ENCODE measurements at regions not wholly inside any gene's neighbourhood (a gene's known extent, or its start where the extent isn't known, plus 50 kb on each side); places are given as distances from the start of the nearest gene placed in this dataset.

DNA sequence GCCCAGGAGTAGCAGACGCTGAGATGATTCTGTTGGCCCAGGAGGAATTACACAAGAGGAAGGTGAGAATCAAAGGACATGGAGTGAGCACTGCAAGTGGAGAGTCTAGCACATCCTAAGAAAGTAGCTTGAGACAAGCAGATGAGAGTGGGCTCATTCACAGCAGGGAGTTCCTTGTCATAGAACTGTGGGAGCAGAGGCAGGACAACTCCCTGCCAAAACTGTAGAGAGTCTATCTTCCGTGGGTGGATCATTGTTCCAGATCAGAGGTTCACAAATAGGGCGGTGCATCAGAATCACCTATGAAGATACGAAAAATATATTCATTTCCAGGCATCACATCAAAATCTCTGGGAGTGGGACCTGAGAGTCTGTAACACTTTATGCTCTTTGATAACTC is 288.9 kb upstream of the C16orf82 start:
- no peak overlapping the region for H3K4me2 ChIP-seq (ENCODE audit: low read length)
- H3K9me3 ChIP-seq (ENCODE audit: control insufficient read depth, insufficient read depth, low read length): no peaks in the 10 kb centered on the region
- H3K4me3 ChIP-seq (ENCODE audit: low read length): no peak overlapping the region
- no peaks in the 10 kb centered on the region for H3F3A ChIP-seq (ENCODE audit: control insufficient read depth, insufficient read depth)
- H3K9me2 ChIP-seq (replicated peaks; ENCODE audit: control insufficient read depth, low read length): no peaks in the 10 kb centered on the region
- H3K36me3 ChIP-seq (ENCODE audit: control insufficient read depth, low read length): no peaks in the 10 kb centered on the region
- no peaks in the 10 kb centered on the region for H3K79me2 ChIP-seq (ENCODE audit: control insufficient read depth, low read length)
- no peaks in the 10 kb centered on the region for H3K4me1 ChIP-seq (ENCODE audit: control insufficient read depth, low read length)
- no peak for TF ChIP-seq EZH2phosphoT487 (IDR thresholded peaks at IDR 0.05; ENCODE audit: borderline replicate concordance, low read length)
- peaks cover 16% of the 10 kb centered on the region; the same call in 1 of the 2 replicates for H3K27me3 ChIP-seq (ENCODE audit: control insufficient read depth, low read length)
- no peaks in the 10 kb centered on the region for H4K20me1 ChIP-seq (ENCODE audit: control insufficient read depth, insufficient read depth, low read depth, low read length)
- H3K27ac ChIP-seq (ENCODE audit: low read depth, low read length): no peak overlapping the region

DNA sequence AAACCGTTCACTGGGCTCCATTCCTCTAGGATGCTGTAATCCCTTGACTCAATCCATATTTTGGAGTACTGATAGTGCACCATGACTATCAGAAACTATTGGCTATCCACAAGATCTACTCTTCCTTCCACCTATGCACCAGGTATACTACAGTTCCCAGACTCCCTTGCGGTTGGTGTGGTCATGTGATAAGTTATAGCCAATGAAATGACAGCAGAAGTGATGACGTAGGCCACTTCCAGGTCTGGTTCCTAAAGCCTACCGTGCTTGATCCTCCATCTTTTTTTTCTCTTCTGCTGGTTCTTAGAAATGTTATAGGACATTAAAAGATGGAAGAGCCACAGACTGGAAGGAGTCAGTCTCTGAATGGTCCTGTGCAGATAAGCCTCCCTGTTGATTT is 278.8 kb upstream of the C16orf82 start:
- Histone ChIP-seq H3K27ac (ENCODE audit: low read depth, low read length) (no peak overlapping the region), H3K4me3 (ENCODE audit: low read length) (peak overlapping the region; percentile 2; the same call in 1 of the 2 replicates), H3K27me3 (ENCODE audit: control insufficient read depth, low read length) (0 out of 2 replicates have a peak, but pooled peaks cover 2% of the 10 kb centered on the region), H3K9me2 (replicated peaks; ENCODE audit: control insufficient read depth, low read length) (no peaks in the 10 kb centered on the region; the same call in 1 of the 2 replicates), H3K9me3 (ENCODE audit: control insufficient read depth, insufficient read depth, low read length) (peaks cover 8% of the 10 kb centered on the region; the same call in 1 of the 2 replicates), H3F3A (ENCODE audit: control insufficient read depth, insufficient read depth) (no peaks in the 10 kb centered on the region), H3K36me3 (ENCODE audit: control insufficient read depth, low read length) (no peaks in the 10 kb centered on the region), H3K79me2 (ENCODE audit: control insufficient read depth, low read length) (no peaks in the 10 kb centered on the region), H3K4me1 (ENCODE audit: control insufficient read depth, low read length) (peaks cover 3% of the 10 kb centered on the region), H4K20me1 (ENCODE audit: control insufficient read depth, insufficient read depth, low read depth, low read length) (no peaks in the 10 kb centered on the region), H3K4me2 (ENCODE audit: low read length) (no peak overlapping the region; the same call in 1 of the 2 replicates)
- no peak for TF ChIP-seq EZH2phosphoT487 (IDR thresholded peaks at IDR 0.05; ENCODE audit: borderline replicate concordance, low read length)
- TF ChIP-seq, protein P1, sequence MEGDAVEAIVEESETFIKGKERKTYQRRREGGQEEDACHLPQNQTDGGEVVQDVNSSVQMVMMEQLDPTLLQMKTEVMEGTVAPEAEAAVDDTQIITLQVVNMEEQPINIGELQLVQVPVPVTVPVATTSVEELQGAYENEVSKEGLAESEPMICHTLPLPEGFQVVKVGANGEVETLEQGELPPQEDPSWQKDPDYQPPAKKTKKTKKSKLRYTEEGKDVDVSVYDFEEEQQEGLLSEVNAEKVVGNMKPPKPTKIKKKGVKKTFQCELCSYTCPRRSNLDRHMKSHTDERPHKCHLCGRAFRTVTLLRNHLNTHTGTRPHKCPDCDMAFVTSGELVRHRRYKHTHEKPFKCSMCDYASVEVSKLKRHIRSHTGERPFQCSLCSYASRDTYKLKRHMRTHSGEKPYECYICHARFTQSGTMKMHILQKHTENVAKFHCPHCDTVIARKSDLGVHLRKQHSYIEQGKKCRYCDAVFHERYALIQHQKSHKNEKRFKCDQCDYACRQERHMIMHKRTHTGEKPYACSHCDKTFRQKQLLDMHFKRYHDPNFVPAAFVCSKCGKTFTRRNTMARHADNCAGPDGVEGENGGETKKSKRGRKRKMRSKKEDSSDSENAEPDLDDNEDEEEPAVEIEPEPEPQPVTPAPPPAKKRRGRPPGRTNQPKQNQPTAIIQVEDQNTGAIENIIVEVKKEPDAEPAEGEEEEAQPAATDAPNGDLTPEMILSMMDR (IDR thresholded peaks at IDR 0.05; ENCODE audit: low read depth, low read length, poor library complexity, severe bottlenecking): no peak

GRCh38 chr16:26791169-26791568 is 275.6 kb upstream of the C16orf82 start:
- H3K4me2 ChIP-seq (ENCODE audit: low read length): no peak overlapping the region

DNA sequence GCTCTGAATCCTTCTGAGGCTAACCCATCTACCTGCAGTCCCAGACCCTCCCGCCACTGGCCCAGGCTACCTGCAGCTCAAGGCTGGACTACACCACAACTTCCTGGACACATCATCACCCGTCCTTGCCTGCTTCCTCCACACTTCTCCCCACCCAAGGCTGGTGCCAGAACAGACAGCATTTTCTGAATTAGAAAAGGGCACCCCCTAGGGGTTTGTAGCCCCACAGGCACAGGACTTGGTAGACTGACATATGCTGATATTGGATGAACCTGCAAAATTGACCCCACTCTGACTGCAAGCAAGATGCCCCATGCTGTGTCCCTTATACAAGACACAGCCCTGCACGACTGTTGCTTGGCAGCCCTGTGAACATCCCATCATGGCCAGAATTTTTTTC is 271.5 kb upstream of the C16orf82 start:
- H3K4me3 ChIP-seq (ENCODE audit: low read length): no peak overlapping the region
- no peak overlapping the region for H3K4me2 ChIP-seq (ENCODE audit: low read length)
- no peaks in the 10 kb centered on the region for H3F3A ChIP-seq (ENCODE audit: control insufficient read depth, insufficient read depth)
- 0 out of 2 replicates have a peak, but pooled peaks cover 2% of the 10 kb centered on the region for H3K27me3 ChIP-seq (ENCODE audit: control insufficient read depth, low read length)
- H4K20me1 ChIP-seq (ENCODE audit: control insufficient read depth, insufficient read depth, low read depth, low read length): no peaks in the 10 kb centered on the region
- H3K27ac ChIP-seq (ENCODE audit: low read depth, low read length): no peak overlapping the region
- no peaks in the 10 kb centered on the region for H3K36me3 ChIP-seq (ENCODE audit: control insufficient read depth, low read length)
- no peaks in the 10 kb centered on the region for H3K79me2 ChIP-seq (ENCODE audit: control insufficient read depth, low read length)
- H3K4me1 ChIP-seq (ENCODE audit: control insufficient read depth, low read length): peaks cover 7% of the 10 kb centered on the region
- no peaks in the 10 kb centered on the region for H3K9me2 ChIP-seq (replicated peaks; ENCODE audit: control insufficient read depth, low read length)
- TF ChIP-seq, protein P1 (IDR thresholded peaks at IDR 0.05; ENCODE audit: low read depth, low read length, poor library complexity, severe bottlenecking): peak; percentile 59
- no peak for TF ChIP-seq EZH2phosphoT487 (IDR thresholded peaks at IDR 0.05; ENCODE audit: borderline replicate concordance, low read length)
- no peaks in the 10 kb centered on the region for H3K9me3 ChIP-seq (ENCODE audit: control insufficient read depth, insufficient read depth, low read length)

More at GRCh38 chr16:26791169-26791568, 275.6 kb upstream of the C16orf82 start:
- Histone ChIP-seq H3K9me2 (replicated peaks; ENCODE audit: control insufficient read depth, low read length) (no peaks in the 10 kb centered on the region; the same call in 1 of the 2 replicates), H3K27me3 (ENCODE audit: control insufficient read depth, low read length) (0 out of 2 replicates have a peak, but pooled peaks cover 2% of the 10 kb centered on the region), H3K27ac (ENCODE audit: low read depth, low read length) (no peak overlapping the region), H4K20me1 (ENCODE audit: control insufficient read depth, insufficient read depth, low read depth, low read length) (no peaks in the 10 kb centered on the region), H3K79me2 (ENCODE audit: control insufficient read depth, low read length) (no peaks in the 10 kb centered on the region), H3K36me3 (ENCODE audit: control insufficient read depth, low read length) (no peaks in the 10 kb centered on the region), H3K9me3 (ENCODE audit: control insufficient read depth, insufficient read depth, low read length) (peaks cover 8% of the 10 kb centered on the region; the same call in 1 of the 2 replicates), H3F3A (ENCODE audit: control insufficient read depth, insufficient read depth) (no peaks in the 10 kb centered on the region), H3K4me1 (ENCODE audit: control insufficient read depth, low read length) (peaks cover 7% of the 10 kb centered on the region), H3K4me3 (ENCODE audit: low read length) (no peak overlapping the region)
- TF ChIP-seq EZH2phosphoT487 (IDR thresholded peaks at IDR 0.05; ENCODE audit: borderline replicate concordance, low read length): no peak
- TF ChIP-seq, protein P1 (IDR thresholded peaks at IDR 0.05; ENCODE audit: low read depth, low read length, poor library complexity, severe bottlenecking): no peak
